Stimulated activated CD4-positive, alpha-beta T cell treated with anti-CD3 and anti-CD28 coated beads, Interleukin-4, amount 100 ng/mL, for 48 hours (primary cell): ENCODE measurements at regions not wholly inside any gene's neighbourhood (a gene's known extent, or its start where the extent isn't known, plus 50 kb on each side); places are given as distances from the start of the nearest gene placed in this dataset.

Source experiments
- DNase-seq, 2 donors: peaks; one replicate each; pipeline ENCODE4 v3.0.0-alpha.2; 2020; ENCODE audit warnings: low read depth in 2 of 2

DNA sequence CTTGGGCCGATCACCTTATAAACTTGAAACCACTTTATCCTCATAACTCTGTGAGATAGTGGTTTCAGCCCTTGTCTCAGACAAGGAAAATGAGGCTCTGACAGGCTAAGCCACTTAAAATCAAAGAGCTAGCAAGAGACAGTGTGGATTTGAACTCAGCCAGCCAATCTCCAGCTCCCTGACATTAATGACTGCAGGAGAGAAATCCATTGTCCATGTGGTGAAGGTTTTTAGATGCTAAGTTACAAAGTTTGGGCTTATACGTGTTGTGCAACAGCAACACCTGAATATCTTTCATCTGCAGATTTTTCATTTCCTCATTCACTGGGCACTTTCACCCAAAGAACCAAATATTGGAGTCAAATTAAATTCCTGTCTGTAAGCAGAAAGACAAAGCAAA lies 501.3 kb downstream of the GRIN2A start:
- no peak for DNase-seq

DNA sequence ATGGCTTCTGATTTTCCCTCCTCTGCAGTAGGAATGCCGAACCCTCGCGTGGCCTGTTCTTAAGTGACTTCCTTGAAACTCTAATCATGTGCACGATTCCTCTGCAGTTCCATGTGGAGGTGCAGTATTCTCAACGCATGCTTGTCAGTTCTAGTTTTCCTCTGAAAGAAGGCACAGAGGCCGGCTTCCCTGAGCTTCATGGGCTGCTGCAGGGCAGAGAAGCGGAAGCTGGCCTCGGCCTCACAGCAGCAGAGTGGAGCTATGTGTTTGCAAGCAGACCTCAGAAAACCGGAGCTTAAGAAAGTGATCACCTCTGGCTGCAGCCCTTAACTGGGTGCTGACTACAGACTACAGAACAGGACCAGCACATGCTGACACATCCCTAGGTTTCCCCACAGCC lies 500.7 kb downstream of the GRIN2A start:
- no peak for DNase-seq

DNA sequence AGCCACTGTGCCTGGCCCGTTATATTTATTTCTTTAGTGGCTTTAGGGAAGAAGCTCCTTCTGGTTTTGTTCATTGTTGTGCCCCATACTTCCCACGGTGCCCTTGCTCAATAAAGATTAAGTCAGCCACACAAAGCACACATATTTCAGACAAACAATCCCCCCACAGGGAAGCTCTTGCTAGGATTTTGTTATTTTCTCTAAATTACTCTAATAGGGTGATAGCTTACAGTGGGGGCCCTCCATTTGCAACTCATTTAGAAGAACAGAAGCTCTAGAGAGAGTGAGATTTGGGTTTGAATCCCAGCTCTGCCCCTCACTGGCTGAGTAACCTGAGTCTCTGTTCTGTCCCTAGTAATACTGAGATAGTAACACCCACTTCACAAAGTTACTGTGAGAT lies 499.9 kb downstream of the GRIN2A start:
- no peak for DNase-seq

DNA sequence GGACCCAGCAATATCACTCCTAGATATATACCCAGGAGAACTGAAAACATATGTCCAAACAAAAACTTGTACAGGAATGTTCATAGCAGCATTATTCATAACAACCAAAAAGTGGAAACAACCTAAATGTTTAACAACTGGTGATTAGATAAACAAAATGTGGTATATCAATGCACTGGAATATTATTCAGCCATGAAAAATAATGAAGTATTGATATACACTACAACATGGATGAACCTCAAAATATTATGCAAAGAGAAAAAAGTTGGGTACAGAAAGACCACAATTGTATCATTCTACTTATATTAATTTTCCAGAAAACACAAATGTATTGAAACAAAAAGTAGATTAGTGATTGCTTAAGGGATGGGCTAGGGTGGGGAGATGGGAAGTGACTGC lies 498.6 kb downstream of the GRIN2A start:
- no peak for DNase-seq

DNA sequence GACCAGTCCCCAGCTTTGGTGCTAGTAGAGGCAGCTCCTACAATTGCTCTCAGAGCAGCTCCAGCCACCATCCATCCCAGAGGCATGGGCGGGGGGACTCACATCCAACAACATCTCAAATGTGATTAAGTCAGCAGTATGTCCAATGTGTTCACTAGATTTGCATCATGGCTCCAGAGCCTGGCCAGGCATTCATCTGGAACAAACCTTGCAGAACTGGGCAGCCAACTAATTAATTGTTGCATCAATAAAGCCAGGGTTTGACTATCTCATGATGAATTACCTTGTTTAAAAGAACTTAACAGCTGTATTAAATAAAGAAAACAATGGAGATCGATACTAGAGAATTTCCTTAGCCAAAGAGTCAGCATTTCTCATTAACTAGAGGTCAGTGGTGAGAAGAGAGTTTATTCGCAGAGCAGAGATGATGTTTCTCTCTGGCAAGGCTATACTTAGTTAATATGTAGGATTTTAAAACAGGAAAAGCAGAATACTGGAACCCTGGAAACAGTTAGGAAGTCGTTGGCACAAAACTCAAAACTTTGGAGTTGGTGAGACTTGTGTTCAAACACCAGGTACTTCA lies 494.4 kb downstream of the GRIN2A start:
- no peak for DNase-seq

DNA sequence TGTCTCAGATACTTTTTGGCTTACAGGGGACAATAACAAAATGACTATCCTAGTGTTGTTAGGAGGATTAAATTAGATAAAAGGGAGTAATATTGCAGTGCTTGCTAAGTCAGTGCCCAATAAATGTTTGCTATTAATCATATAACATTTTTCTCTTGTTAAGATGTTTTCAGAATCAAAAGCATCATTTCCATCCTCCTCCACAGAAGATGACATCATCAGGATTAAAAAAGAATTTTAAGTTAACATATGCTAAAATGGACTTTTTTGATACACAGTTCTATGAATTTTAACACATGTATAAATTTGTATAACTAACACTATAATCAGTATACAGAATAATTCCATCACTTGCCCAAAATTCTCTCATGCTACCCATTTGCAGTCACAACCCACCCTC lies 492.6 kb downstream of the GRIN2A start:
- no peak for DNase-seq

DNA sequence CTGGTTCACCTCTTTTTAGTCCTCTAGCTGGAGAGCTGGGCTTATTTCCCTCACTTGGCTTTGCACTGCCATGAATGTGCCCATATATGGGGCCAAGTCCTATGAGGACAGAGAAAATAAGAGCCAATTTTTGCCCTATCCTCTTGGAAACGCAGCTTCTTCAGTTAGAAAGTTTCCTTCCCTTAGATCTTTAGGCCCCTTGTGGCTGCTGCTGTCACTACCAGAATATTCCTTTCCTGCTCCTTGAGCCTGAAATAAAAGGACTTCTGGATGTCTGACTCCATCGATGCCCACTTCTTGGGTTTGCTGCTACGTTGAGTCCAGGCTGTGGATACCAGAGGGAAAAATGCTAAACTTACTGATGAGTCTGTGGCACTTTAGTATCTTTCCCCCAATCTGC lies 487.1 kb downstream of the GRIN2A start:
- no peak for DNase-seq
